Ammon's horn (tissue), 1 donor: ENCODE measurements at regions not wholly inside any gene's neighbourhood (a gene's known extent, or its start where the extent isn't known, plus 50 kb on each side); places are given as distances from the start of the nearest gene placed in this dataset.
"Not testable (repeated sequence)": the region's sequence is repeated elsewhere in the genome, so short reads cannot be mapped to it uniquely, and the experiment has no call there.

Source experiments
- DNase-seq: peaks from one replicate; pipeline ENCODE4 v3.0.0-alpha.2; 2016; ENCODE audit warnings: low spot score

DNA sequence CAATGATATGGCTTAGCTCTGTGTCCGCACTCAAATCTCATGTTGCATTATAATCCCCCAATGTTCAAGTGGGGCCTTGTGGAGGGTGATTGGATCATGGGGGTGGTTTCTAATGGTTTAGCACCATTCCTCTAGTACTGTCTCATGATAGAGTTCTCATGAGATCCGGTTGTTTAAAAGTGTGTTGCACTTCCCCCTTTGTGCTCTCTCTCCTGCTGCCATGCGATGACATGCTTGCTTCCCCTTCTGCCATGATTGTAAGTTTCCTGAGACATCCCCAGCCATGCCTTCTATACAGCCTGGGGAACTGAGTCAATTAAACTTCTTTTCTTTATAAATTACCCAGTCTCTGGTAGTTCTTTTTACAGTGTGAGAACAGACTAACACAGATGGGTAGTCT is 427.1 kb downstream of the CHSY3 start:
- DNase-seq, result no peak

- no peak for DNase-seq
These were observed 420.8 kb downstream of the CHSY3 start for GRCh38 chr5:130324953-130325671.

DNA sequence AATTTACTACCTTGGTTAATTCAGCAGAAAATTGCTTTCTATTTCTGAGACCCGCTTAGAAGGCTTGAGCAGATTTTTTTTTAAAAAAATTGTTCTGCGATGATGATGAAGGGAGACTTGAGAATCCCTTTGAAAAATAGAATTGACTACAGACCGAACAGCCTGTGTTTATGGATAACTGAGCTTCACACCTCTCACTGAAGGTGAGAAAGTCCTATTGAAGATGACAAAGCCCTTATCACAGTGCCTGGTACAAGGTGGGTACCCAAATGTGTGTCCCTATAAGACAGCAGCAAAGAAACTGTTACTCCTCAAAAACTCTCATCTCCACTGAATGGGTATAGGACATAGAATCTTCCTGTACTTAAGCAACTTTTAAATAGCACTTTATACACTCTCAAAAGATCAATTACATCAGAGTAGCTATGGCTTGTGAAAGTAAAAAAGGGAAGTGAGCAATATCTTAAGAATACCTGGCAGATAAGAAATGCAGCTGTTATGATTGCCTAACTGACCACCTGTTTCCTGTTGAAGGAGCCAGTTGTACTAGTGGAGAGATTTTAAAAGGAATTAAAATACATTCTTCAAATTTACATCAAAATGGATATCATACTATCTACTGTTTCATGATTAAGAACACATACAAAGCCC is 419.7 kb downstream of the CHSY3 start:
- DNase-seq, result no peak

GRCh38 chr5:130321931-130322330 is 417.7 kb downstream of the CHSY3 start:
- DNase-seq, result no peak

GRCh38 chr5:130316971-130317680 is 412.9 kb downstream of the CHSY3 start:
- DNase-seq, result no peak

- DNase-seq, result no peak
These were observed 391.0 kb downstream of the CHSY3 start for GRCh38 chr5:130295235-130295634.

GRCh38 chr5:130294798-130295197 is 390.5 kb downstream of the CHSY3 start:
- DNase-seq, result not testable (repeated sequence)

- no peak for DNase-seq
These were observed 386.0 kb downstream of the CHSY3 start for GRCh38 chr5:130290219-130290618.

DNA sequence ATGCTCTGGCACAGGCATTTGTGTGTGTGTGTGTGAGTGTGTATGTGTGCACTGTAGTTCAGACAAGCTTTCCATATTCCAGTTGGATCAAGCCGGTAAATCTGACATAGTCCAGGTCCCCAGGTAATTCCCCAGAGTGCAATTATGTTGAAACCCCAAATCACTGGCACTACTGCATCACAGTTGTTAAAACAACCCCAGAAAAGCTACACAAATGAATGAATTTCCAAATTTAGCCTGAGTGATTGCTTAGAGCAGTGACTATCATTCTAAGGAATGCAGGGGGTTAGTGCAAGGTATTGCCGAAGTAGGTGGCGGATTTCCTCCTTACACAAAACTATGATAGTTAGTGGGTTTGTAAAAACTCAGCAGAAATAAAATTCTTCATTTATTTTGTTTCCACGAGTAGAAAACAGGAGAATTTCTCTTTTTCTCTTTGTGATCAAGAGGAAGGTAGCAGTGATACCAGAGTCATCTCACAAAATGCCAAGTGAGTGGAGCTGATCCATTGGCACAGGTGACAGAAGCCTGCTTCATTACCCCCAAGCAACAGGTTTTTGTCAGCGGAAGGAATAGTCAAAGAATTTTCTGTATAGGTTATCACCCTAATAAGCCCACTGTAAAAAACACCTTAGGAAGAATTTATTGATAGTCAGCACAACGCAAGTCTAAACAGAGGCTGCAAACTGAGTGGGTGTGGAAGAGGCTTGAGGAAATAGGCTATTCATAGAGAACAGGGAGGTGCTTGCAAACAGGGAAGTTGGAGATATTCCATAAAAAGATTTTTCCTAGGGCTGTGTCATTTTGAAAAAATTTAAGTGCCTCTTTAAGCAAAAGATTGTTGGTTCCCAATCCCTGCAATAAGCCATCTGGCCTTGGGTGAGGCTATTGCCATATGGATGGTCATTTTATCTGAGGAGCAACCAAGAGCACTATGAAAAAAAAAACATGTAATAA is 385.1 kb downstream of the CHSY3 start:
- DNase-seq, result no peak

- no peak for DNase-seq
These were observed 383.2 kb downstream of the CHSY3 start for GRCh38 chr5:130287438-130287837.

DNA sequence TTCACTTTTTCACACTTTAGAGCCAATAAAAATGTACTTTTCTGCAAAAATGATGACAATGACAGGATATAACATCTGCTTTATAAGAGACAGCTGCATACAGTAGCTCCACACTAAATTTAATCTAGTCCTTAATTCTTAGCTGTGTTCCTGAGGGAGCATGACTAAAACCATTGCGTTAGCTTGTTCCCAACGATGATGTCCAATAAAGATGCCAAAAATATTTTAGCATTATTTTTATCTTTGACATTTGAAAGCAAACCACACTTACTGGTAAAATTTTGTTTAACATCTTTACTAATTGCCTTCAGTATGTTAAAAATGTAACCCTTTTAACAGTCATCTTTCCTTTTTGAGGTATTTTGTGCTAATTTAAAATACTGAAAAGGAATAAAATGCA is 382.7 kb downstream of the CHSY3 start:
- DNase-seq, result no peak

DNA sequence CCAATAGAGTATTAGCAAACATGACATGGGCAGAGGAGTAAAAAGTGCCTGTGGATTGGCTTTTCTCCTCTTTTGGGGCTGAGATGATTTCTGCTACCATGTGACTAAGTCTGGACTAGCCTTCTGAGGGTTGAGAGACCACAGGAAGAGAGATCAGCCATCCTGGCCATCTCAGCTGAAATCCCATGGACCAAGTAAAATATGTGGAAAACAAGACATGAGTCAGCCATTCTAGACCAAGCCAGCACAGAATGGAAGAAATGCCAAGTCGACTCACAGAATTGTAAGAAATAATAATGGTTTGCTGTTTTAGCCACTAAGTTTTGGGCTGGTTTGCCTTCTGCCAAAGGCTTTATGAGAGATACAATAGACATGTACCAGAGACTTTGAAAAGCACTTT is 377.8 kb downstream of the CHSY3 start:
- no peak for DNase-seq

- no peak for DNase-seq
These were observed 376.4 kb downstream of the CHSY3 start for GRCh38 chr5:130280528-130281217.

- DNase-seq, result no peak
These were observed 375.1 kb downstream of the CHSY3 start for GRCh38 chr5:130279386-130279785.

DNA sequence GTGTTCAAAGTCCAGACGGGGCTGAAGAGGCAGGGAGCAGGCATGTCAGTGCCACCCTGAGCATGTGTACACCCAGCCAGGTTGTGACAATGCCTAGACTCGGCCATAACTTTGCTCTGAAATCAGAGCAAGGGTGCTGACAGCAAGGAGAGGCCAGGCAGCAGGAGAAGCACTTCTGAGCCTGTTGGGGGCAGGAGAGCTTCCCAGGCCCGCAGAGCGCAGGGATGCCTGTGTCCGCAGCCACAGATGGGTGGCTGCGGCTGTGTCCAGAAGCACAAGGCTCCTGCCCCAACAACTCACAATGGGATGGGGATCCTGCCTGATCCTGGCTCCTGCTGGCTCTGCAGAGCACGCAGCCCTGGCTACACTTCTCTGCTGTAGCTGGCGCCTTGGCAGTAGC is 373.9 kb downstream of the CHSY3 start:
- no peak for DNase-seq

DNA sequence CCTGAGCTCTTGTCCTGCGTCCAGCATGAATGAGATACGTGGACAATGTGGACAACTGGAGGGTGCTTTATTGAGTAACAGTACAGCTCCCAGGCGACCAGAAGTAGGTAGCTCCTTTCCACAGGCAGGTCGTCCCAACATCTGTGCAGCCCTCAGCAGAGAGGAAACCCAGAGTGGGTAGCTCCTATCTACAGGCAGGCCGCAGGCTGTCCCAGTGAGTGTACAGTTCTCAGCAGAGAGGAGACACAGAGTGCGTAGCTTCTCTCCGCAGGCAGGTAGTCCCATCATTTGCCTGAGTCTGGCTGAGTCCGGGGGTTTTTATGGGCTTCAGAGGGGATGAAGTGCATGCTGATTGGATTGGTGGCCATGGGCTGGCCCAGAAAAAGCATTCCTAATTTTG is 373.3 kb downstream of the CHSY3 start:
- DNase-seq, result no peak

GRCh38 chr5:130277002-130277401 is 372.7 kb downstream of the CHSY3 start:
- no peak for DNase-seq

DNA sequence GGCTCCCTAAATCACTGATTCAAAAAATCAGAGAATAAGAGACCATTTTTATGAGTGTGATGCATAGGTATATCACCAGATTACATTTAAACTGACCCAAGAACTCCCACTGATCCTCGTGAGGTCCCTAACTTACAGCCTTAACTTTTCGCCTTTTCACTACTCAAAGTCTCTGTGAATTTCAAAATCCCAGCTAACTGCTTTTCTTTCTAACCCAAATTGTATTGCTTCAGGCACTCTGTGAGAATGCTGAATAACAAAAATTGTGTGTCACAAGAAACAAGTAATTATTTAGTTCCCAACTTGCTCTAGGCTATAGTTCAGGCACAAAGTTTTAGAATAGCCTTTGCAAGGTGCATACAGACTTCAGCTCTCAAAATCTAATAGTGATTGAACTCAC is 368.6 kb downstream of the CHSY3 start:
- DNase-seq, result no peak

DNA sequence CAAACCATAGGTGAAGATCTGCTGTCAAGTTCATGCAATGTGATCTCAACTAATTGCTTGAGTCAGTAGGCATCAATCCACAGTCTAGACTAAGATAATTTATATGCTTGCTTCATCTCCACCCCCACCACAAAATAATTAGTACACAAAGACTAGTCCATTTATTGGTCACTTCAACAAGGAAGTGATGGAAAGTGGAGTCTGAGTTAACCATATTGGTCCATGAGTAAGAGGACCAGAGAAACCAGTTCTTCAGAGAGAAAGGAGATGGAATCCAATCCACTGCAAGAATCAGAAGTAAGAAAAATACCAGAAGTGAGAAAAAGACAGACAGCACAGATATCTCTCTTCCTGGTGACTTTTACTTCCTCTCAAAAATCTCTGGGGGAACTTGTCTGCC is 366.5 kb downstream of the CHSY3 start:
- no peak for DNase-seq

GRCh38 chr5:130268489-130268888 is 364.2 kb downstream of the CHSY3 start:
- no peak for DNase-seq

- no peak for DNase-seq
These were observed 363.7 kb downstream of the CHSY3 start for GRCh38 chr5:130267926-130268325.

DNA sequence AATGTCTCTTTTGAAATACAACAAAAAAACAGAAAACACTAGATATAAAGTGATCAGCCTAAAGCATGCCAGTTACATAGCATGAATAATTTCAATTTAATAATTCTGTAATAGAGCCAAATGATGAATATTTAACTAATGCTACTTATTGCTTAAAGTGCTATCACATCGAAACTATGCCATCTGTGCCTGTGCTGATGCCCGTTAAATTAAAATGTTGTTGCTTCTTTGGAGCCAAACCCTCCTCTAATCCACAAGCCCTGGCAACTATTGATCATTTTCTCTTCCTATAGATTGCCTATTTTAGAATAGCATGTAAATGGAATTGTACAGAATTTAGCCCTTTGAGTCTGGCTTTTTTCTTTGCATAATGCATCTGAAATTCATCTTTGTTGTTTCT is 356.2 kb downstream of the CHSY3 start:
- no peak for DNase-seq
